NCI-H82 treated with DMSO at 0.1 percent for 48 hours (cell line): ENCODE measurements at regions not wholly inside any gene's neighbourhood (a gene's known extent, or its start where the extent isn't known, plus 50 kb on each side); places are given as distances from the start of the nearest gene placed in this dataset.
A peak's percentile ranks its signal among the peaks of the same experiment; 100 is the strongest.

ENCODE experiments used
- DNase-seq: peaks from one replicate; lab custom pipeline; 2025; ENCODE audit not compliant: unreplicated experiment; lab: John Stamatoyannopoulos, UW

GRCh38 chr14:39946807-39947206 lies 514.6 kb upstream of the FBXO33 start:
- DNase-seq: no peak

- no peak for DNase-seq
Measured at GRCh38 chr14:39939023-39939422, 506.8 kb upstream of the FBXO33 start.

- no peak for DNase-seq
Measured at GRCh38 chr14:39912192-39913100, 480.2 kb upstream of the FBXO33 start.

- DNase-seq: no peak
Measured at GRCh38 chr14:39897657-39898056, 465.4 kb upstream of the FBXO33 start.

- DNase-seq: no peak
Measured at GRCh38 chr14:39890026-39890425, 457.8 kb upstream of the FBXO33 start.

- no peak for DNase-seq
Measured at GRCh38 chr14:39884091-39884490, 451.9 kb upstream of the FBXO33 start.

GRCh38 chr14:39880965-39881364 lies 448.7 kb upstream of the FBXO33 start:
- no peak for DNase-seq

- no peak for DNase-seq
Measured at GRCh38 chr14:39880106-39880695, 448.0 kb upstream of the FBXO33 start.

GRCh38 chr14:39877577-39878190 lies 445.5 kb upstream of the FBXO33 start:
- DNase-seq: no peak

GRCh38 chr14:39876916-39877315 lies 444.7 kb upstream of the FBXO33 start:
- DNase-seq: no peak

GRCh38 chr14:39875028-39875427 lies 442.8 kb upstream of the FBXO33 start:
- no peak for DNase-seq

GRCh38 chr14:39873791-39874190 lies 441.6 kb upstream of the FBXO33 start:
- DNase-seq: no peak

- no peak for DNase-seq
Measured at GRCh38 chr14:39868949-39869348, 436.7 kb upstream of the FBXO33 start.

GRCh38 chr14:39868251-39868650 lies 436.0 kb upstream of the FBXO33 start:
- DNase-seq: no peak

GRCh38 chr14:39863441-39863840 lies 431.2 kb upstream of the FBXO33 start:
- no peak for DNase-seq

- DNase-seq: no peak
Measured at GRCh38 chr14:39861696-39862095, 429.5 kb upstream of the FBXO33 start.

GRCh38 chr14:39861229-39861600 lies 429.0 kb upstream of the FBXO33 start:
- no peak for DNase-seq

- peak; percentile 24 for DNase-seq
Measured at GRCh38 chr14:39860596-39861228, 428.5 kb upstream of the FBXO33 start.

GRCh38 chr14:39859314-39859713 lies 427.1 kb upstream of the FBXO33 start:
- no peak for DNase-seq

- DNase-seq: no peak
Measured at GRCh38 chr14:39857376-39858055, 425.3 kb upstream of the FBXO33 start.

GRCh38 chr14:39853441-39853840 lies 421.2 kb upstream of the FBXO33 start:
- no peak for DNase-seq
